HG02610 (cell line): ENCODE measurements at regions not wholly inside any gene's neighbourhood (a gene's known extent, or its start where the extent isn't known, plus 50 kb on each side); places are given as distances from the start of the nearest gene placed in this dataset.

Experiments used
- ATAC-seq: cut with Tn5 transposase; IDR thresholded peaks from one replicate; pipeline ENCODE4 v1.9.1; 2021; ENCODE audit warnings: mild to moderate bottlenecking, moderate library complexity; ENCODE audit not compliant: unreplicated experiment

DNA sequence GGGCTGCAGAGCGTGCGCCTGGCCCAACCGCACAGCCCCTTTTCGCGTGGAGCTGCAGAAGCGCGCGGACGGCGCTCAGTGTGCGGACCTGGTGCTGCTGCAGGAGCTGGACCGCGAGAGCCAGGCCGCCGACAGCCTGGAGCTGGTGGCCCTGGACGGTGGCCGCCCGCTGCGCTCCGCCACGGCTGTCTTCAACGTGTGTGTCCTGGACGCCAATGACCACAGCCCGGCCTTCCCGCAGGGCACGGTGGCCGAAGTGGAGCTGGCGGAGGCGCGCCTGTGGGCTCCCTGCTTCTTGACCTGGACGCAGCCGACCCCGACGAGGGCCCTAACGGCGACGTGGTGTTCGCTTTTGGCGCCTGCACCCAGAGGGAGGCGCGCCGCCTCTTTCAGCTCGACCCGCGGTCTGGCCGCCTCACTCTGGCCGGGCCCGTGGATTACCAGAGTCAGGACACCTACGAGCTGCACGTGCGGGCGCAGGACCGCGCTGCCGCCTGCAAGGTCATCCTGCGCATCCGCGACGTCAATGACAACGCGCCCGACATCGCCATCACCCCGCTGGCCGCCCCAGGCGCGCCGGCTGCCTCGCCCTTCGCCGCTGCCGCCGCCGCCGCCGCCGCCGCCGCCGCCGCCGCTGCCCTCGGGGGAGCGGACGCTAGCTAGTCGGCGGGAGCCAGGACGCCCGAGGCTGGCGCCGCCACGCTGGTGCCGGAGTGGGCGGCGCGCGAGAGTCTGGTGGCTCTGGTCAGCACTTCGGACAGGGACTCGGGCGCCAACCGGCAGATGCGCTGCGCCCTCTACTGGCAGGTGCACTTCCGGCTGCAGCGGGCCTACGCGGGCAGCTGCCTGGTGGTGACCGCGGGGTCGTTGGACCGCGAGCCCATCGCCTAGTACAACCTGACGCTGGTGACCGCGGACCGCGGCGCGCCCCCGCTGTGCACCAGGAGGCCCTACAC, 172.2 kb downstream of the OLFM4 start:
- no peak for ATAC-seq

- ATAC-seq = peak; percentile 41
These were observed 173.0 kb downstream of the OLFM4 start for GRCh38 chr13:53201454-53202225.

DNA sequence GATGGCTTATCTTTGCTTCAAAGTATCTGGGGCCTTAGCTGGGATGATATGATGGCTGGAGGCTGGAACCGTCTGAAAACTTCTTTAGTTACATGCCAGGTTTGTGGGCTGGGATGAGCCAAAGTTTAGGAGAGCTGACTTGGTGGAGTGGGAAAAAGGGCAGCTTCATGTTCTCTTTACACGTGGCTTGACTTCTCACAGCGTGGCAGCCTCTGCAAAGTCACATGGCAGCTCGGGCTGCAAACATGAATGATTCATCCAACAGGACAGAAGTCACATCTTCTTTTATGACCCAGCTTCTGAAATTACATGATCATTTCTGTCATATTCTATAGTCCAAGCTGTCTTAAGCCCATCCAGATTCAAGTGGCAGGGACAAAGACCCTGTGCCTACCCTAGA, 176.0 kb downstream of the OLFM4 start:
- no peak for ATAC-seq

GRCh38 chr13:53206455-53206854, 177.8 kb downstream of the OLFM4 start:
- no peak for ATAC-seq

GRCh38 chr13:53207556-53207955, 178.9 kb downstream of the OLFM4 start:
- ATAC-seq = no peak

- ATAC-seq = no peak
These were observed 185.8 kb downstream of the OLFM4 start for GRCh38 chr13:53214433-53214832.

- ATAC-seq = no peak
These were observed 186.9 kb downstream of the OLFM4 start for GRCh38 chr13:53215563-53215962.

GRCh38 chr13:53216773-53217172, 188.2 kb downstream of the OLFM4 start:
- no peak for ATAC-seq

GRCh38 chr13:53217194-53217593, 188.6 kb downstream of the OLFM4 start:
- ATAC-seq = no peak

DNA sequence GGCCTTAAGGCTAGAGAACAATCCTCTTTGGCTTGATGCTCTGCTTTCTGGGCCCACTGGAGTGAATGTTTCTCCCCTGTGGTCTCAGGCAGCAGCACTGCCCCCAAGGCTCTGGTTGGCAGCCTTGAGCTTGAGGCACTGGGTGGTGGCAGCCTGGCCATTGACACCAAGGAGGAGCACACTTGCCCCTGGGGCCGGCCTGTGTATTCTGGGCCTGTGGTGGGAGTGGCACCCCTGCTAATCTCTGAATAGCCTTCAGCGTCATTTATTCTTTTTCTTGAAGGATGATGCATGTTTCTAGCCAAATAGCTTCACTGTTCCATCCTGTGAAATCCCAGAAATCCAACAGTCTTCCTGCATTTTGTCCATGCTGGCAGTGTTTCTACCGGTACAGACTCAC, 191.4 kb downstream of the OLFM4 start:
- ATAC-seq = no peak

- no peak for ATAC-seq
These were observed 209.1 kb downstream of the OLFM4 start for GRCh38 chr13:53237696-53238095.

DNA sequence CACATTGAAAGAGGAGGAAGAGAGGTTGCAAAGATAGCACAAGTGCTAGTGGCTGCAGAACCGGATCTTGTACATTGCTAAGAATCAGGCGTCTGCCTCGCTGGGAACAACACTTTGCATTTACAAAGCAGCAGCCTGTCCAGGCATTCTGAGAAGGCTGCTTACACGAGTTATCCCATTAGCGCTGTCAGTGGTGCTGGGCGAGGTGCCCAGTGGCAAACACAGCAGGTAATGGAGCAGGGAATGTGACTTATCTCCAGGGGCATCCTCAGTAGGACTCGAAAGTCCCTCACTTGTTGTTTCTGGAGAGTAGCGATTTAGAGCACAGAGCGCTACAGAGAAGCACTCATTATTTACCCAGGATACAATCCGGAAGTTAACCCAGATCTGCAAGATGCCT, 209.6 kb downstream of the OLFM4 start:
- no peak for ATAC-seq

GRCh38 chr13:53240401-53241025, 211.9 kb downstream of the OLFM4 start:
- no peak for ATAC-seq

DNA sequence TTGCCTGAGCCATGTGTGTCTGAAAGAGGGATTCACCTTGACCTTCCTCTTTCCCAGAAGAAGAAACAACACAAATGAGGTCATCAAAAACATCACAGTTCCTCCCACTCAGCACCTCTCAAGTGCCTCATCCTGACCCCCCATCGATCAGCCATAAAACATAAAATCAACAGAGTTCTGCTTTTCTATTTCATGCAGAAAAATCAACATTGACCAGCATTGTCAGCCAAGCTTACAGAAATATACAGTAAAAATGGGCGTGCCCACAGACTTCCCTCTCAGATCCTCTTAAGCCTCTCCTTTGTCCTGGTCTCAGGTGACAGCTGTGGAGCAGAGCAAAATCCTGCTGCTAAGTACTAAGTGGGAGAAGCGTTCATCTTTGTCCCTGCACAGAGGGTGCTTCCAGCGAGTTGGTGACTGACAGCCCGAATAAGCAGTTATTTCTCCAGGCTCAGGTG, 213.3 kb downstream of the OLFM4 start:
- ATAC-seq = no peak

GRCh38 chr13:53249236-53249635, 220.6 kb downstream of the OLFM4 start:
- ATAC-seq = no peak

- ATAC-seq = peak; percentile 87
These were observed 221.8 kb downstream of the OLFM4 start for GRCh38 chr13:53250272-53250875.

DNA sequence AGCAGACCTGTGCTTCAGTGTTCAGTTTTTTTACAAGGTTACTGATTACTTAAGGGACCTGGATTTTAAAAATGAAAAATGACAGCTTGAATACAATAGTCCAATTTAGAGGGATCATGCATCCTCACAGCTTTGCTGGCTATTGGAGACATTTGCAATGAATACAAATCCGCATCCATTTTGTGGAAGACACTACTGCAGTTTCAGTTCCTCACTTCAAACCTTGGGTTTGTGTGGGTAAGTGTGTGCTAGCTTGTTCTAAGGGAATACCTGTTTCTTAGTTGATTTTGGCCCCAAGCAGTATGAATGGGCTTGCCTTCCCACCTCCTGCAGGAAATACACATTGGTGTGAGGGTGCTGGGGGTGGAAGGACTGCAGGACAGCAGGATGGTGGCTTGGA, 222.4 kb downstream of the OLFM4 start:
- ATAC-seq = no peak

- no peak for ATAC-seq
These were observed 225.9 kb downstream of the OLFM4 start for GRCh38 chr13:53254500-53254899.

DNA sequence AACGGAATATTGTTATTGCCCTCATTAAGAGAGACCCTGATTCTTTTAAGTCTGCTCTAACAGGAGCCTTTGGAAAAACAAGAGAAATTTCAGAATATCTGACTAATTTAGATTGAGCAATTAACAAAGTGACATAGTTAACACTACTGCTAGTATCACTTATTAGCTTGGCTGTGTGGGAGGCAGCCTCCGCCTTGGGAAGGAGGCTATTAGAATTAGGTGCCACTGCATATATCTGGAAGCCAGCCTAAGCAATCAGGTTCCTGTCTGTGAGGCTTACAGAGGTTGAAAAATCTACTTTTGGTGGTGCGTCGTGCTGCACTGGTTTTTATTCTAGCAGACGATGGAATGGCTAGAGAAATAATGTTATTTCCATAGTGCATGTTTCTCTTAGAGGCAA, 227.2 kb downstream of the OLFM4 start:
- no peak for ATAC-seq

DNA sequence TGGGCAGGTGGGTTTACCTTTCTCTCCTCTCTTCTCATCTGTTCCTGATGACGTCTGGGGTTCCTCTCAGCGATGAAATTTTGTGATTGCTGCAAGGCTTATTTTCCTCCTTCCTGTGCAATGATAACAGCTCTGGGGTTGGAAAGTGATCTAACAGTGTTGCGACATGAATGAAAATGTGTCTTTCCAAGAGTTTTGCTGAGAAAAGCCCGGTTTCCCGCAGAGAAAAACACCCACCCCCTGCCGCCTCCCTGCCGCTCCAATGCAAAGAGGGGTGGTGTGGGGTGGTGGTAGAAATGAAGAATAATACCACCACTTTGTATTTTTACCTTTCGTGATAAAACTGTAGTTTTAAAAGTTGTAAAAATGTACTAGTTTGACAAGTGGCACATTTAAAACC, 232.0 kb downstream of the OLFM4 start:
- no peak for ATAC-seq

- ATAC-seq = no peak
These were observed 236.3 kb downstream of the OLFM4 start for GRCh38 chr13:53264751-53265385.
